Thoracic aorta (tissue), 2 donors: ENCODE measurements at regions not wholly inside any gene's neighbourhood (a gene's known extent, or its start where the extent isn't known, plus 50 kb on each side); places are given as distances from the start of the nearest gene placed in this dataset.

Experiments
- ATAC-seq: fragments of 150-250 bp; one replicate; pipeline ENCODE4 v1.8.0; 2017; ENCODE audit warnings: low read depth; ENCODE audit not compliant: insufficient number of reproducible peaks, low FRiP score
- DNase-seq: peaks from one replicate; pipeline ENCODE4 v3.0.0-alpha.2; 2020; ENCODE audit warnings: low spot score
- H3K27ac ChIP-seq, 2 donors: fragments of 200-600 bp; sonication (generic); 1 replicate in 1 of 2; 2 replicates in 1 of 2; pipeline ENCODE4 v1.5.1; 2016; ENCODE audit warnings: mild to moderate bottlenecking in 2 of 2, moderate library complexity in 2 of 2
- H3K27me3 ChIP-seq: fragments of 200-600 bp; sonication (generic); replicated peaks from 2 replicates; pipeline ENCODE4 v1.6.0; 2016; ENCODE audit warnings: mild to moderate bottlenecking; ENCODE audit not compliant: insufficient read depth
- H3K36me3 ChIP-seq: fragments of 200-600 bp; sonication (generic); one replicate; pipeline ENCODE4 v1.5.1; 2016
- H3K4me1 ChIP-seq, 2 donors: fragments of 200-600 bp; sonication (generic); 1 replicate in 1 of 2; 2 replicates in 1 of 2; pipeline versions ENCODE4 v1.5.1 to v1.6.0; 2016; ENCODE audit warnings: low read depth in 2 of 2, mild to moderate bottlenecking in 1 of 2; ENCODE audit not compliant: control insufficient read depth in 1 of 2
- H3K4me3 ChIP-seq: fragments of 200-600 bp; sonication (generic); 2 replicates; pipeline ENCODE4 v1.5.1; 2016; ENCODE audit warnings: mild to moderate bottlenecking
- H3K9me3 ChIP-seq: fragments of 200-600 bp; sonication (generic); 2 replicates; pipeline ENCODE4 v1.5.1; 2016
- TF ChIP-seq, protein P1 (sequence below): fragments of 200-600 bp; sonication (generic); IDR thresholded peaks from one replicate; pipeline ENCODE4 v1.5.1; 2019; ENCODE audit warnings: antibody characterized with exemption

DNA sequence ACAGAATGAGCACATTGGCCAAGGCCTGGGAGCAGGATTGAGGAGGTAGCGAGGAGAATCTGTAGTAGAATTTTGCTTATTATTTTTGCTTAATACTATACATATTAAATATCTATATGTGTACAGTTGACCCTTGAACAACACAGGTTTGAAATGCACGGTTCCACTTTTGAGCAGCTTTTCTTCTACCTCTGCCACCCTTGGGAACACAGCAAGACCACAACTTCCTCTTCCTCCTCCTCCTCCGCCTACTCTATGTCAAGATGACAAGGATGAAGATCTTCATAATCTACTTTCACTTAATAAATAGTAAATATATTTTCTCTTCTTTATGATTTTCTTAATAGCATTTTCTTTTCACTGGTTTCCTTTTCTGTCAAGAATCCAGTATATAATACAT, 541.4 kb downstream of the KCTD16 start:
- TF ChIP-seq, protein P1, sequence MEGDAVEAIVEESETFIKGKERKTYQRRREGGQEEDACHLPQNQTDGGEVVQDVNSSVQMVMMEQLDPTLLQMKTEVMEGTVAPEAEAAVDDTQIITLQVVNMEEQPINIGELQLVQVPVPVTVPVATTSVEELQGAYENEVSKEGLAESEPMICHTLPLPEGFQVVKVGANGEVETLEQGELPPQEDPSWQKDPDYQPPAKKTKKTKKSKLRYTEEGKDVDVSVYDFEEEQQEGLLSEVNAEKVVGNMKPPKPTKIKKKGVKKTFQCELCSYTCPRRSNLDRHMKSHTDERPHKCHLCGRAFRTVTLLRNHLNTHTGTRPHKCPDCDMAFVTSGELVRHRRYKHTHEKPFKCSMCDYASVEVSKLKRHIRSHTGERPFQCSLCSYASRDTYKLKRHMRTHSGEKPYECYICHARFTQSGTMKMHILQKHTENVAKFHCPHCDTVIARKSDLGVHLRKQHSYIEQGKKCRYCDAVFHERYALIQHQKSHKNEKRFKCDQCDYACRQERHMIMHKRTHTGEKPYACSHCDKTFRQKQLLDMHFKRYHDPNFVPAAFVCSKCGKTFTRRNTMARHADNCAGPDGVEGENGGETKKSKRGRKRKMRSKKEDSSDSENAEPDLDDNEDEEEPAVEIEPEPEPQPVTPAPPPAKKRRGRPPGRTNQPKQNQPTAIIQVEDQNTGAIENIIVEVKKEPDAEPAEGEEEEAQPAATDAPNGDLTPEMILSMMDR, result no peak
- DNase-seq (no peak), ATAC-seq (no peak)
- H3K4me1 ChIP-seq, result no peaks in the 10 kb centered on the region
- H3K9me3 ChIP-seq, result no peaks in the 10 kb centered on the region
- H3K4me3 ChIP-seq, result no peak overlapping the region
- H3K27me3 ChIP-seq, result no peaks in the 10 kb centered on the region
- no peak overlapping the region for H3K27ac ChIP-seq
- no peaks in the 10 kb centered on the region for H3K36me3 ChIP-seq

DNA sequence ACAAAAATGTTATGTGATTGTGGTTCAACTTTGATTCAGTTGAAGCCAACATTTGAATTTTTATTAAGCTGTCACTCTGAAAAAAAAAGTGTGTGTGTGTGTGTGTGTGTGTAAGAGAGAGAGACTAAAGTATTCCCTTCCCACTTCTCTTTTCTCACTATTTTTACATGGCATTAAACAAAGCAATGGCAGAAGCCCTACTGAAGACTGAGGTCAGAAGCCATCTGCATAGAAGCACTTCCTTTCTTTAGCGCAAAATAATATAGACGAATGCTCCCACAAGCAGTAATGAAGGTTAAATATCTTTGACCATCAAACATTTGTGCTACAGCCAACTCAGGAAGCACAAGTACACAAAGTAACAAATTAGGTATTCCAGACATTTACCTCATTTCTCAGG, 540.5 kb downstream of the KCTD16 start:
- H3K27ac ChIP-seq, result no peak overlapping the region
- no peaks in the 10 kb centered on the region for H3K4me1 ChIP-seq
- ATAC-seq (no peak), DNase-seq (no peak)
- no peaks in the 10 kb centered on the region for H3K36me3 ChIP-seq
- H3K4me3 ChIP-seq, result no peak overlapping the region
- H3K9me3 ChIP-seq, result no peaks in the 10 kb centered on the region
- H3K27me3 ChIP-seq, result no peaks in the 10 kb centered on the region
- TF ChIP-seq, protein P1, result no peak

DNA sequence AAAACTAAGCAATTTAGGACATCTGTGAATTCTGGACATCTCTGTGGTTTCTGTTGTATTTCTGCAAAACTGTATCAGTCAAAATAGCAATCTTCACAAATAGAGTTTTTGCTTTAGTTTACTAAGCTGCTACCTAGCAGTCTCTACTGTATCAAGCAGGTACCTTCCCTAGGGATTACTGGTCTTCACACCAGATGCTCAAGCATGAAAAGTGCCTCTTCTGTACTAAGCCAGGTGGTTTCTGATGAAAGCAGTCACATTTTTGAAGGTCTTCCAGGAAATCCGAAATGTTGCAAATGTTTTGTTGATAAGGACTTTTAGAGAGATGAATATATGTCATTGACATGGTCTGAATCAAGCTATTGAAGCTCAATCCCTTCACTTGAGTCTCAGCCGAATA, 540.0 kb downstream of the KCTD16 start:
- Histone ChIP-seq H3K4me1 (no peaks in the 10 kb centered on the region), H3K27me3 (no peaks in the 10 kb centered on the region), H3K27ac (no peak overlapping the region), H3K9me3 (no peaks in the 10 kb centered on the region), H3K4me3 (no peak overlapping the region), H3K36me3 (no peaks in the 10 kb centered on the region)
- DNase-seq (no peak), ATAC-seq (no peak)
- TF ChIP-seq, protein P1, result no peak

DNA sequence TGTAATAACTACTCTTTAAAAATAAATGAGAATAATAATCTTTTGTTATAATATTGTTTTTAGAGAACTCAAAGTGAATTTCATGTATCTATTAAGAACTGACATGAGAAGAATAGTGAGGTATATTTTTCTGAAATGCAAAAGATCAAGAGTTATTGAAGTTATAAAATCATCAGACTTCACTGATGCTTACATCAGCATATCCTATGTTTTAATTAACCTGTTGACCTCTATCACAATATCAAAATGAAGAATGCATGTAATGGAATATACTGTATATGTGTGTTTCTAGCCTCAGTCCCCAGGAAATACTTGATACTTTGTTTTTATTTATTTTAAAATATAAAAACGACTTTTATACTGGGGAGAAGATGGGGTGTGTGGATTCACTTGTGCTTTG, 533.1 kb downstream of the KCTD16 start:
- DNase-seq (no peak), ATAC-seq (no peak)
- H3K36me3 ChIP-seq, result no peaks in the 10 kb centered on the region
- H3K27me3 ChIP-seq, result no peaks in the 10 kb centered on the region
- H3K4me3 ChIP-seq, result no peak overlapping the region
- H3K9me3 ChIP-seq, result no peaks in the 10 kb centered on the region
- TF ChIP-seq, protein P1, result no peak
- no peaks in the 10 kb centered on the region for H3K4me1 ChIP-seq
- H3K27ac ChIP-seq, result no peak overlapping the region

DNA sequence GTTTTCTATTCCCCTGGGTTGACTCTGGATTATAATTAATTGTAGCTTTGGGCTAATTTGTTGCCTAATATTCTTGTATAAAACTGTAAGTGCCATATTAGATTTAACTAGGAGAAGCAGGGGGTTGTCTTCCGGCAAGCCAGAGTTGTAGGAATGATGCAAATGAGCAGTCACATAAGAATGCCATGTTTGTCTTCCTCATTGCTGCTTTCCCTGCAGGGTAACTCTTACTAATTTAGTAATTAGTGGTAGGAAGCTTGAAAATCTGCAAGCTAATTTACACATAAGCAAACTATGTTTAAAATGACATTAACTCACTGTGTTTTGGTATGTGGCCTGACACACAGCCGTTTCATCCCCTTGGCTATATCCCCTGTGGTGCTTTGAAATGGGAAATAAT, 527.8 kb downstream of the KCTD16 start:
- Histone ChIP-seq H3K9me3 (no peaks in the 10 kb centered on the region), H3K4me3 (no peak overlapping the region), H3K27ac (no peak overlapping the region), H3K4me1 (peaks cover 0 to 5% of the 10 kb centered on the region in 2 donors), H3K27me3 (no peaks in the 10 kb centered on the region), H3K36me3 (no peaks in the 10 kb centered on the region)
- no peak for ATAC-seq
- DNase-seq, result no peak
- TF ChIP-seq, protein P1, result no peak
